ENCODE measurements at regions not wholly inside any gene's neighbourhood (a gene's known extent, or its start where the extent isn't known, plus 50 kb on each side); places are given as distances from the start of the nearest gene placed in this dataset.

DNA sequence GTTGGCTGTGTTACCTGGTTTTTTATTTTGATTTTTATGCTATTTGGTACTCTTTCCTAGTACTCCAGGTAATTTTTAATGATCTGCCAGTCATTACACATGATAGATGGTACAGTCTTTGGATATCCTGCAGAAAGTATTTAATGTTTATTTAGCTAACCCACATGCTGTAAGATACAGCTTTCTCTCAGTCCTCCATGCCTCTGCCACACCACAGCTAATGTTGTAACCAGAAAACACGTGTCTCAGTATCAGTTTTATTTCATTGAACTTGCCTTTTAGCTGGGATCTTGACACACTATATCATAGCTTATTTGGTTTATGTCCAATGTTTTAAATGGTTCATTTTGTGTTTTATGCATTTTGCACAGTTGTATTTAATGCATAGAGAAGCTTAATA lies 1648.4 kb downstream of the KCNT2 start:
- TF ChIP-seq, protein P1, sequence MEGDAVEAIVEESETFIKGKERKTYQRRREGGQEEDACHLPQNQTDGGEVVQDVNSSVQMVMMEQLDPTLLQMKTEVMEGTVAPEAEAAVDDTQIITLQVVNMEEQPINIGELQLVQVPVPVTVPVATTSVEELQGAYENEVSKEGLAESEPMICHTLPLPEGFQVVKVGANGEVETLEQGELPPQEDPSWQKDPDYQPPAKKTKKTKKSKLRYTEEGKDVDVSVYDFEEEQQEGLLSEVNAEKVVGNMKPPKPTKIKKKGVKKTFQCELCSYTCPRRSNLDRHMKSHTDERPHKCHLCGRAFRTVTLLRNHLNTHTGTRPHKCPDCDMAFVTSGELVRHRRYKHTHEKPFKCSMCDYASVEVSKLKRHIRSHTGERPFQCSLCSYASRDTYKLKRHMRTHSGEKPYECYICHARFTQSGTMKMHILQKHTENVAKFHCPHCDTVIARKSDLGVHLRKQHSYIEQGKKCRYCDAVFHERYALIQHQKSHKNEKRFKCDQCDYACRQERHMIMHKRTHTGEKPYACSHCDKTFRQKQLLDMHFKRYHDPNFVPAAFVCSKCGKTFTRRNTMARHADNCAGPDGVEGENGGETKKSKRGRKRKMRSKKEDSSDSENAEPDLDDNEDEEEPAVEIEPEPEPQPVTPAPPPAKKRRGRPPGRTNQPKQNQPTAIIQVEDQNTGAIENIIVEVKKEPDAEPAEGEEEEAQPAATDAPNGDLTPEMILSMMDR (IDR thresholded peaks at IDR 0.05; ENCODE audit: low read depth, low read length, poor library complexity, severe bottlenecking): no peak
- TF ChIP-seq EZH2phosphoT487 (IDR thresholded peaks at IDR 0.05; ENCODE audit: borderline replicate concordance, low read length): no peak
